Activated gamma-delta T cell treated with Interleukin-2 at 50 U/mL for 16 hours (primary cell): ENCODE measurements at regions not wholly inside any gene's neighbourhood (a gene's known extent, or its start where the extent isn't known, plus 50 kb on each side); places are given as distances from the start of the nearest gene placed in this dataset.

Experiments
- DNase-seq: peaks from one replicate; pipeline ENCODE4 v3.0.0-alpha.2; 2020

DNA sequence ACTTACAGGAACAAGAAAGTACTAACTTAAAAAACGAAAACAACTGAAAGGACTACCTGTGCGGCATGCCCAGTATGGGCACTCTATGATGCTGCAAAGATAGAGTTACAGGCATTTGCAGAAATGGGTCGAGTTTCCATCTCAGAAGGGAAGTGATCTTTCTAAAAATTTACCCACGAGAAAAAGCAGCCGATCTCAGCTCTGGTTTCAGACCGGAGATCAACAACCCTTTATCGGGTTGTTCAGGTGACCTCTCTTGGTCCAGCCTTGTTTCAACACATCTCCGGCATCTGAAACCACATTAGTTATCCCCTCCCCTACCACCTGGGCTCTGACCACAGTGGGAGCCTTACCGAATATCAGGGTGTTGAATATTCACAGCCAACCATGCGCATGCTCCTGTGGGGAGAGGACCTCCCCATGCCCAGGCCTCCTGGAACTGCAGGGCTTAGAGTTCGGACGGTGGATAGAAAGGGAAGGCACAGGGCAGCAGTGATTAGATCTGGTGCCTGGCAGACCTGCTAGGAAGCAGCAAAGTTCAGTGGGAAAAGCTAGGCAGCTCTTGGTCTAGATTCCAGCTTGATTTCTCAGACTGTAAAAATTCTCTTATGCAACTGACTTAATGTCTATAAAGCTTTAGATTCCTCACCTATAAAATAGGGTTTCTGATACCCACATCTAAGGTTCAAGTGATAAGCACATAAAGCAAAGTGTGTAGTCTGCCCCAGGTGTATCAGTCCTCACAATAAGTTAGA, 906.0 kb downstream of the VRK1 start:
- DNase-seq: peak; percentile 26

DNA sequence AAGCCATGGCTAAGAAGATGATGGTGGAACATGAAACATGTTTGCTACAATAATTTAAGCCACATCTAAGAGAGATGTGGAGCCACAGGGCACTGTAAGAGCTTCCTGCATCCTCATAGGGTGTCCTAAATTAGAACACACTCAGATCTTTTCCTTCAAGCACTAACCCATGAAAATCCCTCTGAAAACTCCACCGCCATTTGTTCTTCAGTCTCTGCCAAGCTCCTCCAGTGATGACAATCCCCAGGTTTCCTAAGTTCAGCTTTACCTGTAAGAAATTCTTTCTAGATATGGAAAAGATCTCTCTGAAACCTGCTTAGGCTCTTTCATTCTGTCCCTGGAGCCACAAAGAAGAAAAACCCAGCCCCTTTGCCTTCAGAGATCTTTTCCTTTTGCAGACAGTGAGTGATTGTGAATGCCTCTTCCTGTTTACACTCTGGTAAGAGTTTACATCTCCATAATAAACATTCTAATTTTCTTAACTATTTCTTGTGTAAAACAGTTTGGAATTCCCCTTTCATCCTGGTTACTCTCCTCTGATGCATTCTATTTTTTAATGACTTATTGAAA, 907.2 kb downstream of the VRK1 start:
- DNase-seq: no peak

DNA sequence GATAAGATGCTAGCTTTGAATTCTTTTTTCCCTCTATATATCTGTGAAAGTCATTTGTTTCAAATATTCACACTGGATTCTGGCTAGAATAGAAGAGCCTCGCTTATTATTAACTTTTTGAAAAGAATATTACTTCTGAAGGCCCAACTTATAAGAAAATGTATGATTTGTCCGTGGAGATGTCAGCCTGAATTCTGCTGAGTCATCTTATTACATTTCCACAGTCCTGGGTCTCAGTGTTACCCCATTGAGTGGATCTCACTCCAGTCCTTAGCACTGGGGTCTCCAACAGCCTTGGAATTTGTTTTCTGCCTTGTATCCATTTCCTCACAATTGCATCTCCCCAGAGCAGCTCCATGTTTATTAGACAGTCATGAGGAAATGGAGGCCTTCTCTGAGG, 907.9 kb downstream of the VRK1 start:
- DNase-seq: no peak

DNA sequence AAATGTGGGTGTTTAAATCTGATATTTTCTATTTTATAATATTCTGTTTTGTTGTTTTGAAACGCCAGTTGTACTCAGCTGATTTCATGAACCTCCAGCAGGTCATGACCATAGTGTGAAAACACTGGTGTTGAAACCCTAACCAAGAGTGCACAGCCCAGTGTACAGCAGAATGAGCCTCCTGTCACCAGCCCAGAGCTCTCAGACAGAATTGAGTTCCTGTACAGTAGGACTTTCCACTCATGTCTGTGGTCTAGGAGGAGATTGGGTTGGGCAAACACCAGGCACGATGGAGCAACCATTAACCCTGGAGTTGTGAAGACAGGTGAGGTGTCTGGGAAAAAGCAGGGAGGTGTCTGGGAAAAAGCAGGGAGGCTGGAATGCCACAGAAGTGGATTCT, 908.8 kb downstream of the VRK1 start:
- peak; percentile 37 for DNase-seq

DNA sequence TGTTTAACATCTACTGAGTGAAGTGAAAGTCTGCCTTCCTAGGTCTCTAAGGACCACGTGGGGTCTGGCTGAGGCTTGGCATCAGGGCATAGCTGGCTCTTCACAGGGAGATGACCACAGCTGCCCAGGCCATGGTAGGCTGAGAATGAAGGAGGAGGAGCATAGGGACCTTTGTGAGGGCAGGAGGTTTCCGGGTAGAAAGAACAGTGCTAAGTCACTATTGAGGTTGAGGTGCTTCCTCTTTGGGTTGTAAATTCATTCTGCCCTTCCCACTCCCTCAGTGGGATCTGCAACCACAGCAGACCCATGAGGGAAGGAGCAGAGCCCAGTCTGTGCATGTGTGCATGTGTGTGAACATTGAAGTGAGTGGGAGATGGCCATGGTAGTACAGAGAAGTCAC, 909.6 kb downstream of the VRK1 start:
- no peak for DNase-seq

DNA sequence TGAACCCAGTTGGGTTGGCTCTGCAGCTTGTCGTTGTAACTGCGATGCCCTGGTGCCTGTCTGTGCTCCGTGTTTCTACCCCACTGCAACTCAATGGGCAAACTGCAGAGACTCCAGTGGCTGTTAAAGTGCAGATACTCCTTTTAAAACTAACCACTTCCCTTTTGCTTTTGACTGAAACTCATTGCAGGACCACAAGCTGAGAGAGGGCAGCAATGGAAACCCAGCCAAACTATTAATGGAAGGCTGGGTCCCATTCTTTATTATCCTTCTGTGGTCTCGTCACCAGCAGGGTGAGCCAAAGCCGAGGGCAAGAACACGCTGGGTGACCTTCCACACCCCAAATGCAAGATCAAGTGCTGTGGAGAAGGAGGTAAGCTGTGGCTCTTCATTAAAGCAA, 910.4 kb downstream of the VRK1 start:
- peak; percentile 16 for DNase-seq

DNA sequence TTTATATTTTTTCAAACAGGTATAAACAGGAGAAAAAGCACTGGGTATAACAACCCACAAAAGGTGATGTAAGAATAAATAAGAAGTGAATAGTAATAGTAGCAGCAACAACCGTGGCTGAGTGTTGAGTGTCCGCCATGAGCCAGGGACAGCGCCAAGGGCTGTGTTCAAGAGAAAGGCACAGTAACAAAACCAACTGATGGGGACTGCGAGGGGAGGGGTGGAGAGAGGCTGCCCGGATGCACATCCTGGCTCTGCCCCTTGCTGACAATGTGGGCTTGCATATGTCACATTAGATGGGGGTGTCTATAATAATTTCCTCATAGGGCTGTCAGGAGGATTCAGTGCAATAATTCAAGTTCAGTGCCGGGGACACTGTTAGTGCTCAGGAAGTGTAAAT, 912.4 kb downstream of the VRK1 start:
- peak; percentile 61 for DNase-seq

DNA sequence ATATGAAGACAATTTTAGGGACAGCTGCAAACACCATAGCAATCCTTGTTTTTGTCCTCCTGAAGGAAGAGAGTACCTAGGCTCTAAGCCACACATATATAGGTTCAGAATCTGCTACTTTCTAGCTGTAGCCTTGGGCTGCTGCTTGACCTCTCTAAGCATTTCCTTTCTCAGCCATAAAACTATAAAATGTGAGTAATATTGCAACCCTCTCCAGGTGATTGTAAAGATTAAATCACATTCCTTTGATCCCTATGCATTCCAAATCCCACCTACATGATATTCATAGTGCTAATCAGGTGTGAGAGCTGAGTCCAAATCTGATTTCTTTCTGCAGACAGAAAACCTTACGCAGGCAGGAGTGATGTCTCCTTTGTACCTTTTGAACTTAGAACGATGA, 913.5 kb downstream of the VRK1 start:
- no peak for DNase-seq

DNA sequence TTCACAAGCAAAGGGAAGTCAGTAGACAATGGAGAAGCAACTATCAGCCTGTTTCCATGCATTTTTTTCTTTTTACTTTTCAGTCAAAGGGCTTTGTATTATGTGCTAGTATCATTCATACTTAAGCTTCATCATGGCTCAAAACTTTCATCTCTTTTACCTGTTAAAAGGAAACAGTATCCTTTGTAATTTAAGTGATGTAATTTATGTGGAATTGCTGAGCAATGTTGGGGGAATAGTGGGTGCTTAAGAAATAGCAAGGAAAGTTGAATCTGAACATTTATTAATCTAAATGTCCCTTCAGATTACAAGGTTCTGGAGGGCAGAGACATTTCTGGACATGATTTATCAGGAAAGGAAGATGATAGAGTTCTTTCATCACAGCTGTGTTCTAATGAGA, 915.3 kb downstream of the VRK1 start:
- no peak for DNase-seq

DNA sequence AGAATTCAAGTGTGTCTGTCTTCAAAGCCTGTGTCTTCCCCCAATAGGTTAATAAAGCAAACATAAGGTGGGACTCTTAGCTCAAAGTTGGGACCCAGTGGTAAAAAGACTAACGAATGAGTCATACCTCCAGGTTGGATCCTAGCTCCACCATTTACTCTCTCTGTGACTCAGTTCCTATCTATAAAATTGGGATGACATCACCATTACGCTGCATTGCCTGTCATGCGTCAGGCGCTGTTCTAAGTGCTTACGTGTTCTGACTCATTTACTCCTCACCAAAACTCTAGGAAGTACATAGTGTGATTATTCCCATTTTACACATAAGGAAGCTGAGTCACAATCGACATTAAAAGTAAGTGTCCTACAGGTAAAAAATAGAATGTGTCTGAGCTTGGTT, 915.8 kb downstream of the VRK1 start:
- no peak for DNase-seq

DNA sequence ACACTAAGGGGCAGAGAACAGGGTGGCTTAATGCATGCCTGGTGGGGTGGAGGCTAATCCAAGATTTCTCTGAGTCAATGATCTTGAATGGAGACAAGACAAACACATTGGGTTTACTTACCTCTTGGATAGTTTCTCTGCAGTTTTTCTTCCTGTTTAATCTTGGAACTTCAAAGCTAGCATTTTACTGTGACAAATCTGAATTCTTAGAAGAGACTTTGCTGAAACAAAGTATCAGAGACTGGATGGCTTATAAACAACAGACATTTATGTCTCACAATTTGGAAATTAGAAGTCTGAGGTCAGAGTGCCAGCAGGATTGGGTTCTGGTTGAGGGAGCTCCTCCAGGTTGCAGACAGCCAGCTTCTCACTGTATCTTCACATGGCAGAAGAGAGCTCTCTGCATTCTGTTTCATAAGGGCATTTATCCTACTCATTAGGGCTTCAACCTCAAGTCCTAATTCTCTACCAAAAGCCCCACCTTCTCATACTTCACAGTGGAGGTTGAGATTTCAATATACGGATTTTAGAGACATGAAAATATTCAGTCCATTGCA, 921.8 kb downstream of the VRK1 start:
- no peak for DNase-seq

DNA sequence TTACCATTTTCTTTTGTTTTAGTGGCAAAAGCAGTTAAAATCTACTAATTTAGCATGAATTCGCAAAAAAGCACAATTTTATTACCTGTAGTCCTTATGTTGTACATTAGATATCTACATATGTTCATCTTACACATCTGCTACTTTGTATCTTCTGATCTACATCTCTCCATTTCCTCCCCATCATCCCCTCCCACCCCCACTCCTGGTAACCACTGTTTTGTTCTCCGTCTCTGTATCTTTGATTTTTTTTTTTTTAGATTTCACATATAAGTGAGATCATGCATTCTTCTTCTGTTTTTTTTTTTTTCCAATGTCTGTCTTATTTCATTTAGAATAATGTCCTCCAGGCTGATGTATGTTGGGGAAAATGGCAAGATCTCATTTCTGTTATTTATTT, 922.7 kb downstream of the VRK1 start:
- DNase-seq: peak; percentile 58

DNA sequence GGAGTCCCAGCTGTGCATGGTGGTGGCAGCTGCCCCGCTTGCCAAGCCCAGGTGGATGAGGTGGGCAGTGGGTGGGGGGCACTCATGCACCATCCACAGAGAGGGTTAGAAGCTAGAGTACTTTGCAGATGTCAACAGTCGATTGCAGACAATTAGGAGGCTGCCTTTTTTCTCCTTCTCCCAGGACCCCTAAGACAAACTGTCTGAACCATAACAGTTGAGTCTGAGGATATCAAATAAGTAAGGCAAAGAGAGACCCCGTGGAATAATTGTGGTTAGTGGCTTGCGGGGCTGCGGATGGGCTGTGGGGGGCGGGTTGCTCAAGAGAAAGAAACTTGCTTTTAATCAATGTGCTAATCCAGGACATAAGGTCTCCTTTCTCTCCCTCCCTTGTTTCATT, 926.2 kb downstream of the VRK1 start:
- no peak for DNase-seq

DNA sequence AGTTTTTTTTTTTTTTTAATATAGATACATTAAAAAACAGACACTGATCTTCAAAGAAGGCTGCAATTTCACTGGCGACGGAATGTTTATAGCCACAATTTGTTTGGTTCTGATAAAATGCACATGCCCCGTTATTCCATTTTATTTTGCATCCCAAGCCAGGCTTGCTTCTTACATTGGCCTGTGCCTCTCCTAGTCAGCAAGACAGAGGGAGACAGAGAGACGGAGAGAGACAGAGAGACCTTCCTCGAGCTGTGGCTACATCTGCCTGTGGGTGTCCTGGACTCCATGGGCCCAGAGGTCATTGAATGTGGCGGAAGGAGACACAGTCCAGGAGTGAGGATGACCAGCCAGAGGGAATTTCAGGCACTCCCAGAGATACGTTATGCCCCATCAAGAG, 926.6 kb downstream of the VRK1 start:
- no peak for DNase-seq

DNA sequence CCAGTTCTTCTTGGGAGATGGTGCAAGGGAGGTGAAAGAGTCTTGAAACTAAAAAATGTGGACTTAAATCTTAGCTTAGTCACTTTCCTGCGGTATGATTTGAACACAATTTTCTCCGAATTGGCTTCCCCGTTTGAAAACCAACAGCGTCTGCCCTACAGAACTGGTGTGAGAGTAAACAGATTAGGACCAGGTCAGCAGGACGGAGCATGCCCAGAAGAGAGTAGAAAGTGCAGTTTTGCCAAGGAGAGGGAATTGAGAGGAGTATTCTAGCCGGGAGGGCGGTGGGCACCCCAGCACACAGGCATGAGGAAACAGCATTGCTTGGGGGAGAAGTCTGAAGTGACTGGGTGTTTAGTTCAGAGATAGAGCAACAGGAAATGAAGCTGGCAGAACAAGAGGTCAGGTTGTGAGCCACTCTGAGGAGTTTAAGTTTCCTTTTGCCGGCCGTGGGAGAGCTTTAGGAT, 927.1 kb downstream of the VRK1 start:
- DNase-seq: peak; percentile 44

DNA sequence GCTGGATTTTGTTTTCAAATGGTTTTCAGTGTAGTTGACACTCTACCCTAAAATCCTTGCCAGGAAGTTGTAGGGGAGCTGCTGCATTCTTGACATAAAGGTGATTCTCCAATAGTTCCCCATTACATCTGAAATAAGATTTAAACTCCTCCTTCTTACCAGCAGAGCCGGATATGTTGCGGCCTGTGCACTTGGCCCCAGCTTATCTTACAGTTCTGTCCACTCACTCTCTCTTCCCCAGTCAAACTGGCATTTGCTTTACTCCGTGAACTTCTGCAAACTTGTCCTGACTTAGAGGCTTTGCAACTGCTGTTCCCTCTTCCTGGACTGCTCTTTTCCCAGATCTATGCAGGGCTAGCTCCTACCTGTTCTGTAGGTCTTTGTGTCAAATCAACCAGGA, 929.5 kb downstream of the VRK1 start:
- DNase-seq: no peak

DNA sequence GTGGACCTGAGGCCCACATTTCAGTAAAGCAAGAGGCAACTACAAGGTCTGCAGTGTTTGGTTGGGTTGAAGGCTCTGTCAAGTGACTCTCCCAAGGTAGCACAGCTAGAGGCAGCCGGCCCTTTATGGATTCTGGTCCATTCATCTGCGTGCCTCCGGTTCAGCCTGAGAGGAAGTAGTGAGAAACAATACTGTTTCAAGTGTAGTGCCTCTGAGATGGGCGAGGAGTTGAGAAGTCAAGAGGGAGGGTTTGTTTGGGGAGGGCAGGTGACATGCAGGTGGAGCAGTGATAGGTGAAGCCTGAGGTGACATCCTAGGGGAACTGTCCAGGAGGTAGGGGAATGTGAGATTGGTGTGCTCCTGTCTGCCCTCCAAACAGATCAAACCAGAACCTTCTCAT, 933.5 kb downstream of the VRK1 start:
- DNase-seq: no peak

DNA sequence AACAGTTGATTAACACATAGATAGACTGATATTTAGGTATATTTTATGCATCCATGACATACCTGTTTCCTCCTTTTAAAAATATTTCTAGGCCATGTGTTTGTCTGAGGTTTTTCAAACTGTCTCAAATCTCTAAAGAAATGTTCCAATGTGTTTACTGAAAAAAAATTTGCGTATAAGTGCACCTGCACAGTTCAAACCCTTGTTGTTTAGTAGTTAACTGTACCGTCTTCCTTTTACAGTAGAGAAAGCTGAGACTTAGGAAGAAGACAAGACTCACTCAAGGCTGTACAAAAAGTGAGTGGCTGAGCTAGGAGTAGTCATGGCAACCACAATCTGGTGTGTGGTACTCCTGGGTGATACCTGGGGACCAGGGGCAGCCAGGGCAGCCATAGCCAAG, 934.6 kb downstream of the VRK1 start:
- DNase-seq: no peak

DNA sequence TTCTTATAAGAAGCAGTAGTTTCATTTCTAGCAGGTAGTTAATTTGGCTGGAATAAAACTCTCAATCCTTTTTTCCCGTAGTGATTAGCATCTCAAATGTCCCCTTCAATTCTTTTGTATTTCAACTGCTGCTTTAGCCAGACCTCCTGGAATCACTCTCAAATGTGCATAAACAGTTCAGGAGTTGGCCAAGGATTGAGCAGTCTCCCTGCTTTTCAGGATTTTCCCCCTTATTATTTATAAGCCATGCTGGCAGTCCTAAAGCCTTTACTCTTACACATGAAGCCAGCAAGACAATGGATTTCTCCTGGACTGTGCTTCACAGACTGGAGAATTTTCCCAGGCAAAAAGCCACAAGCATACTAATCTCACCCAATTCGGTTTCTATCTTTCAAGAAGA, 950.1 kb downstream of the VRK1 start:
- DNase-seq: no peak

DNA sequence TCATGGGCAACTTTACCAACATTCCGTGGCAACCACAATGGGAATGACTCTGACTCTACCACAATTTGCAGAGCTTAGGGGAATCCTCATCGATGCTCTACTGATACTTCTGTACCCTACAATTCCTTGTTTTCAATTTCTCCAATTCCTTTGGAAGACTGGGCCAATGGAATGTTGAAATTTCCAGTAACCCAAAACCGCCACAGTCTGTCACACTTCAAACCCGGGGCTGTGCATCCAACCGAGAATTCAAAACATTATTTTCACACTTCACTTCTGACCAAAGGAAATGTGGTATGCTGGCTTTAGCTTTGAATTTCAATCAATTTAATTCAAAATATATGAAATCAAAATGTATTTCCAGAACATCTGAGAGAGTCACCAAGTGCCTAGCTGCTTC, 951.4 kb downstream of the VRK1 start:
- DNase-seq: no peak

DNA sequence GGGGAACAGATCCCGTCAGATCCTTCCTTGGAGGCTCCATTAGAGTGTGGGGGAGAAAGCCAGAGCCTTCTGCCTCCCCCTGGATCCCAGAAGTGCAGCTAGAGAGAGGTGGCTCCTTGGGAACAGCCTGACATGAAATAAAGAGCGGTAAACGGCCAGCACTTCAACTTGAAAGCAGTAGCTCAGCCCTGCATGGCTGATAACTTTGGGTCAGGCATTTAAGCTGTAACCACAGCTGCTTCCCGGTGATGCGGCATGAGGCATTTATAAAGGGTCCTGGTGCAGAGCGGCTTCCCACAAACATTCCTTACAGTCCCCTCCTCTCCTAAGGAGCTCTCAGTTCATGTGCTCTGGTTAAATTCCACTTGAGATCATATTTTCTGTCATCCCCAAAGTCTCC, 960.3 kb downstream of the VRK1 start:
- DNase-seq: no peak

DNA sequence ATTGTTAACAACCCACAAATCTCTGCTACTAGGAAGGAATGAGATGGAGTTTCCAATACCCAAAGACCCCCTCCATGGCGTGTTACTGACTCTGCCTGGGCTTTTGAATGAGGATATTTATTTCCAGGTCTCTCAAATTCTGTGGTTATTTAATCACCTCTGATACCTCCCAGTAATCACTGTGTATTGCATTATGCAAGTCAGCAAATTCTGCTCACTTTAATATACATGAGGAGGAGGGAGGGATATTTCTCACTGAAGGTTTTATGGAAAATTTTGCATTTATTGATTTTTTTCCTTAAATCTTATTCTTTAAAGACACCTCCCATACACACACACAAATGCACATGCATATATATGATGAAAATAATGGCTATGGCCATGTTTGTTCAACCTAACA, 962.9 kb downstream of the VRK1 start:
- DNase-seq: no peak

DNA sequence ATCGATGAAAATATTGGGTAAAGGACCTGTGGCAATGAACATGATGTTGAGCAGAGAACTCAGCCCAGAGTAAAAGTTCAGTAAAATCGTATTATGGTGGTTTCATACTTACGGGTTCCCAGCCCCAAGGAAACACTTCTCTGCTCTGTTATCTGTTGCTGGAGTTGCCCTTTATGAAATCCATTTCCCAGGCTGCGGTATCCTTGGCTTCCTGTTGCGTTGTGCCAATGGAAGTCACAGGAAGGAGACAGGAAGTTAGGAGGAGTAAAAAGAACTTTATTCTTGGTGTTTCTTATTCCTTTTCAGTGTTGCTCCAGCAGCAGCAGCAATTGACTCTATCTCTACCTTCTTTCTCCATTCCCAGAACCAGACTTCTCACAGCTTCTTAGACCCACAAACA, 965.2 kb downstream of the VRK1 start:
- DNase-seq: no peak

DNA sequence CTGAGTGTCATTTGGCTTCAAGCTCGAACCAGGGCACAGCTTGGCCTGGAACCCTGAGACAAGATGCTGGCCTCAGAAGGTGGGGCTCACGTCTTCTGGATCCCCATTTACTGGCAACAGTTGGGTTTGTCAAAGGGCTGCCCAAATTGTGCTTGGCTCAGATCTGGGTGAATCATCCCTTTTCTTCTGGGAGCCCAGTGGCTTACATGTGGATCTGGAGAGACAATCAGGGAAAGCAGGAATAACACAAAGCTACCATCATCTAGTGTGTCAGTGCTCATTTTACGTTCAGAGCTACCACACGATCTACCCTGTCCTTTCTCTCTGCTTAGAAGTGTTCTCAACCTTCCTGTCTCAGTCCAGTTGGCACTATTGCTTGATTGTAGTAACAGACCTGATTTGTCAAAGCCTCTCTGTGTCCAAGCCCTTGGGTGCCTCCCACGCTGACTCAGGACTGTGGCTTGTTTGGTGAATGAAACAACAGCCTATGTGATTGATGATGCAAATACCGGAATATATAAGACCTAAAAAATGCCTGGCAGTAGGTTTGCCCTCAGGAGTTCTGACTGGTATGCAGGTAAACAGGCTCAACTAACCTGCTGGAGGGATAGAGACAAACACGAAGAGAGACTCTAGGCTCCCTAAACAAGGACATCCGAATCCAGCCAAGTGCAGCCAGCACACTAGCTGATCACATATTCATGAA, 974.3 kb downstream of the VRK1 start:
- DNase-seq: no peak
